Epithelial cell of esophagus (primary cell): ENCODE measurements at regions not wholly inside any gene's neighbourhood (a gene's known extent, or its start where the extent isn't known, plus 50 kb on each side); places are given as distances from the start of the nearest gene placed in this dataset.

ENCODE experiments used
- DNase-seq: peaks from one replicate; pipeline ENCODE4 v3.0.0; 2010; ENCODE audit warnings: low read depth
- H3K4me3 ChIP-seq: 2 replicates; pipeline ENCODE4 v1.5.1; 2011; ENCODE audit warnings: mild to moderate bottlenecking, low read length, control low read depth
- CTCF ChIP-seq: IDR thresholded peaks from 2 replicates; pipeline ENCODE4 v1.5.1; 2011; ENCODE audit warnings: low read depth, mild to moderate bottlenecking, low read length, control low read depth, inconsistent platforms; ENCODE audit not compliant: insufficient read depth; ENCODE audit errors: missing control alignments

- no peak for TF ChIP-seq CTCF
- DNase-seq: no peak
- no peak overlapping the region for H3K4me3 ChIP-seq
Observed at GRCh38 chr6:166055801-166056200, 111.8 kb downstream of the TBXT start.

GRCh38 chr6:166052837-166053236, 114.8 kb downstream of the TBXT start:
- no peak for DNase-seq
- H3K4me3 ChIP-seq: no peak overlapping the region
- TF ChIP-seq CTCF: no peak

- H3K4me3 ChIP-seq: no peak overlapping the region
- no peak for TF ChIP-seq CTCF
- no peak for DNase-seq
Observed at GRCh38 chr6:166050559-166050958, 117.1 kb downstream of the TBXT start.

GRCh38 chr6:166046982-166047381, 120.7 kb downstream of the TBXT start:
- H3K4me3 ChIP-seq: no peak overlapping the region
- no peak for TF ChIP-seq CTCF
- DNase-seq: no peak

GRCh38 chr6:166046226-166046625, 121.4 kb downstream of the TBXT start:
- no peak for TF ChIP-seq CTCF
- no peak overlapping the region for H3K4me3 ChIP-seq
- DNase-seq: peak; percentile 55

GRCh38 chr6:166045860-166046200, 121.8 kb downstream of the TBXT start:
- H3K4me3 ChIP-seq: no peak overlapping the region
- DNase-seq: no peak
- no peak for TF ChIP-seq CTCF

GRCh38 chr6:166045173-166045859, 122.3 kb downstream of the TBXT start:
- no peak for TF ChIP-seq CTCF

More at GRCh38 chr6:166045173-166045859, 122.3 kb downstream of the TBXT start:
- DNase-seq: no peak
- no peak overlapping the region for H3K4me3 ChIP-seq
